AG09319 (cell line): ENCODE measurements at regions not wholly inside any gene's neighbourhood (a gene's known extent, or its start where the extent isn't known, plus 50 kb on each side); places are given as distances from the start of the nearest gene placed in this dataset.

Source experiments
- DNase-seq: peaks from one replicate; pipeline ENCODE4 v3.0.0-alpha.2; 2010; ENCODE audit warnings: low read depth; ENCODE audit errors: extremely low read depth
- TF ChIP-seq, protein P1 (sequence below): IDR thresholded peaks from 2 replicates; pipeline ENCODE4 v1.5.1; 2011; ENCODE audit warnings: low read depth, mild to moderate bottlenecking, inconsistent platforms, low read length, moderate library complexity

DNA sequence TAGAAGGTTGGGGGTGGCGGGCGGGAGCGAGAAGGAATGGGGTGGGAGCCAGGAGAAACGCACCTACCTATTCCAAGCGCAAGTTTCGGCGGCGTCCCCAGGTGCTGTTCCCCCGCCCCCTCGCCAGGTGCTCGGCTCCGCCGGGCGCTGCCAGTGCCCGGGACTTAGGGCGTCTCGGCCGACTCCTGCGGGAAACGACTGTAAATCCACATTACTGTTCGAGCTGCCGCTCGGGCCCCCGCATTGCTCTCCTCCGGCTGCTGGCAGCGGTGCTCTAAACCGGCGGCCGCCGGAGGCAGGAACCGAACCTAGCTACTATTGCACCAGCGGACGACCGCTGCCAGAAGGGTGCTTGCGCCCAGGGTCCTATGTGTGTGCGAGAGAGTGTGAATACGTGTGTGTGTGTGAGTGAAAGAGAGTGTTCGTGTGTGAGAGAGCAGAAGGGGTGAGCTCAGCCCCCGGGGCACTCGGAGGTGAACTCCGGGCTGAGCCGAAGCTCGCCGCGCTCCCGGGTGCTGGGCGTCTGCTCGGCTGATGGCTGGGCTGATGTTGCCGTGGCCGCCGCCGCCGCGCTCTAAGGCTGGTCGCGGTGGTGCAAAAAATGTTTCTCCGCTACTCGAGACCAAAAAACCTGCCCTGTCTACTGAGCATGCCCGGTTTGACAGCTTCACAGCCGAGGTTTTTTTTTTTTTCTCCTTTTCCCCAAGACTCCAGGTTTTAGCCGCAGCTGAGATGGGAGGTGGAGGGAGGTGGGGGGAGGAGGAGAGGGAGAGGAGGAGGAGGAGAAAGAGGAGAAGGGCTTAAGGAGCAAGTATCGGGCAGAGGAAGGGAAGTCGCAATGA is 115.7 kb upstream of the TEX13C start:
- DNase-seq = no peak
- TF ChIP-seq, protein P1, sequence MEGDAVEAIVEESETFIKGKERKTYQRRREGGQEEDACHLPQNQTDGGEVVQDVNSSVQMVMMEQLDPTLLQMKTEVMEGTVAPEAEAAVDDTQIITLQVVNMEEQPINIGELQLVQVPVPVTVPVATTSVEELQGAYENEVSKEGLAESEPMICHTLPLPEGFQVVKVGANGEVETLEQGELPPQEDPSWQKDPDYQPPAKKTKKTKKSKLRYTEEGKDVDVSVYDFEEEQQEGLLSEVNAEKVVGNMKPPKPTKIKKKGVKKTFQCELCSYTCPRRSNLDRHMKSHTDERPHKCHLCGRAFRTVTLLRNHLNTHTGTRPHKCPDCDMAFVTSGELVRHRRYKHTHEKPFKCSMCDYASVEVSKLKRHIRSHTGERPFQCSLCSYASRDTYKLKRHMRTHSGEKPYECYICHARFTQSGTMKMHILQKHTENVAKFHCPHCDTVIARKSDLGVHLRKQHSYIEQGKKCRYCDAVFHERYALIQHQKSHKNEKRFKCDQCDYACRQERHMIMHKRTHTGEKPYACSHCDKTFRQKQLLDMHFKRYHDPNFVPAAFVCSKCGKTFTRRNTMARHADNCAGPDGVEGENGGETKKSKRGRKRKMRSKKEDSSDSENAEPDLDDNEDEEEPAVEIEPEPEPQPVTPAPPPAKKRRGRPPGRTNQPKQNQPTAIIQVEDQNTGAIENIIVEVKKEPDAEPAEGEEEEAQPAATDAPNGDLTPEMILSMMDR = no peak

DNA sequence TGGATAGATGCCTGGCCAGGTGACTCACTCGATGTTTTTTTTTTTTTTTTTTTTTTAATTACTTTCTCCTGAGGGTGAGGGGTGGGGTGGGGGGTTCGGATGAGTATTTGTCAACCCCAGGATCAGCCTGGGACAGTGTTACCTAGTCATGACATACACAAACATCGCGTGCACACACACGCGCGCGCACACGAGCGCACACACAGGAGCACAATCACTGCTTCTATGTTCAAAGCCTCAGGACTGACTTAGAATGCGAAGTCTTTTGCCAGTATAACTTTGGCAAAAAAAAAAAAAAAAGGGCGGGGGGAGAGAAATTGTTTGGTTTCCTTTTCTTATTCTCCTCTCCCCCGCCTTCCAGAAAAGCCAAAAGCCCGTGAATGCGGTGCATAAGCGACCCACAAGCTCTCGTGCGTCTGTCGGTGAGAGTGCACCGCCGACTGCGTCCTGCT is 115.0 kb upstream of the TEX13C start:
- no peak for DNase-seq

DNA sequence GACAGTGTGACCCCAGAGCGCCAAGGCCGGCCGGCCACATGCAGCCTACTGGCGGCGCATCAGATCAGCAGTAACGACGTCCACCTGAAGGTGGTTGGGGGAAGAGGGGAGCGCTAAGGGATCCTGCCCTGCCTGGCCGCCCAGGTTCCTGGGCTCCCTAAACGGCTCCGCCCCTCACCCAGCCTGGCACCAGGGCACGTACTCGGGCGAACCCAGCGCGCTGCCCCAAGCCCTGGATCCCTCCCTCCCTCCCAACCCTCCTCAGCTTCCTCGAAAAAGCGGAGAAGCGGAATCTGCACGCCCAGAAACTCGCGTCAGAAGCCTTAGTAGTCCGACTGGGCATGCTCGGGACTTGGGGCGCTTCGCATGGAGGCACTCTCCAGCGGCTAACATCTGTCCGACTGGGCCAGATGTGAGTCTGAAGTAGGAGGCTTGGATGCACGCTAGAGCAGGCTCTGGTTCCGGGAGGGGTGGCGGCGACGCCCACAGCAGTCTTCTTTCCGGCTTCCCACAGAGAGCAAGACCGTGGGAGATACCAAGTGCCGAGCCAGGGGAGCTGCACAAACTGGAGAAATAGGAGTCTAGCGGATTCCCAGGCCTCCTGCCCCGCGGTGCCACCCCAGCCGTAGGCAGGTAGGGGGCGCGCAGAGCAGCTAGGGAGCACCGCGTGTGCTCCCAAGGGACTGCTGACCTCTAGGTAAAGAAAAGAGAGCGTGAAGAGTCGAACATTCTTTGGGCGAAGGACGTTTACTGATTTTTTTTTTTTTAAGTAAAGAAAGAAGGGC is 114.3 kb upstream of the TEX13C start:
- DNase-seq = no peak
- TF ChIP-seq, protein P1 = peak; percentile 3

More for the DNA sequence above, 115.0 kb upstream of the TEX13C start:
- TF ChIP-seq, protein P1 = no peak

DNA sequence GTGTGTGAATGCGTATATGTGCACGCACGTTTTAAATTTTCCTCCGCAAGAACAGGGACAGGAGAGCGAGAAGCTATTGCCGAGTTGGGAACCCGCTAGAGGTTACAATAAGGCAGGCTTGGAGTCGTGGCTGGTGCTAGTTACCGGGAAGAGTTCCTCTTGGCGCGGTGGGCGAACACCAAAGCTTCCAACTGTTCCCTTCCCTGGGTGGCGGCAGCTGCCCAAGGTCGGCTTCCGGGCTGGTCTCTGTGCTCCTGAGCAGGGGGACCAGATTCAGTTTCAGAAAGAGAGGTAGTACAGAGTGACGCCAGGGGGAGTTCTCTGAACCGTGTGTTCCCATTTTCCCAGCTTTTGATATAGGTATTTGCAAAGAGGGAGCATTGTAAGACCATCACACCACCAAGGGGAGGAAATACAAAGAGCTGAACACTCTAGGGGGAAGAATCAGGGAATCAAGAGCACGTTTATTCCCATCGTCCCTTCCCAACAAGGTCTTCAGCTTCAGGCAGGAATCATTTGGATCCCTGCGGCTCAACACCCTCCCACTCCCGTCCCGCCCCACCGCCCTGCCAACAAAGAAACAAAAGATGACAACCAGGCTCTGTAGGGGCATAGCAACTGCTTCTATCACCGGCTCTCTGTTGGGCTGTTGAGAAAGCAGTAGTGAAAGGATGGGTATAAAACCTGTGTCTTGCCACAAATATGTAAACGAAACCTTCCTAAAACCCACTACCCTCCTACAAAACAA is 113.6 kb upstream of the TEX13C start:
- TF ChIP-seq, protein P1 = no peak

DNA sequence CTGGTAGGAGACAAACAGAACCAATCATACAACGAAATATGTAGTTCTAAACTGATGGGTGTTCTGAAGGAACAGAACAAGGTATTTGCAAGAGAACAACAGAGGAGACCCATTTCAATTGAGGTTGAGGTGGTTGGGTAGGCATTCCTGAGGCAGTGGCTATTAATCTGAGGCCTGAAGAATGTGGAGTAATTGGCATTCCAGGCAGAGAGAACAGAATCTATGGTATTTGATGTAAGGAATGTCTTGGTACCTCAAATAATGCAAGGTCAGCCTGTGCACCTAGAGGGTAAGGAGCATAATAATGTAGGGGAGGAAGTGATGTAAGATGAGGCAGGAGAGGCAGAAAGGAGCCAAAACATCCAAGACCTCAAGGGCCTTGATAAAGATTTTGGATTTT is 109.5 kb upstream of the TEX13C start:
- TF ChIP-seq, protein P1 = no peak

More for the DNA sequence above, 113.6 kb upstream of the TEX13C start:
- DNase-seq = no peak

DNA sequence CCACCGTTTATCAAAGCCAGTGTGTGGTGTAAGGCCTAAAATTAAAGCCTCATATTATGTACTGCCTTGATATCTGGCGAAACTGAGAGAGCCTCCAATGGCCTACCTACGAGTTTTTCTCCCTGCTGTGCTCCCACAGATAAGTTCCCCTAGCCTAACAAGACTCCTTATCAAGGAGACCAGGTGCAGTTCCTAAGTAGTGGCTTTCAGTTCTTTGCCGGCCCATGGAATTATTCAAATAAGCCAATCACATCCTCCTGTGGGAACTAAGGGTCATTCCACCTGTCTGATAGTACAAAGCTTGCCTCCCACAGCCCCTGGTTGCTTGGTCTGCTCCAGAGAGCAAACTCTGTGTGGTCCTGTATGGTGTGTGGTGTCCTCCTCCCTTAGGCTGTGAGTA is 99.8 kb upstream of the TEX13C start:
- TF ChIP-seq, protein P1 = no peak
- DNase-seq = no peak

More for the DNA sequence above, 109.5 kb upstream of the TEX13C start:
- no peak for DNase-seq
